GM23338 (cell line): ENCODE measurements at regions not wholly inside any gene's neighbourhood (a gene's known extent, or its start where the extent isn't known, plus 50 kb on each side); places are given as distances from the start of the nearest gene placed in this dataset.

Experiments
- CREB1 ChIP-seq: fragments of 250-450 bp; sonication (Bioruptor Pico); IDR thresholded peaks from 2 replicates; pipeline ENCODE4 v1.5.0; 2020; ENCODE audit warnings: low read depth, mild to moderate bottlenecking, moderate library complexity
- EZH2 ChIP-seq: fragments of 200-600 bp; sonication (generic); IDR thresholded peaks from one replicate; pipeline ENCODE4 v1.8.0; 2017; ENCODE audit warnings: antibody characterized with exemption, mild to moderate bottlenecking, low read depth; ENCODE audit not compliant: unreplicated experiment
- EZH2phosphoT487 ChIP-seq: fragments of 200-600 bp; sonication (generic); IDR thresholded peaks from one replicate; pipeline ENCODE4 v1.8.1; 2018; ENCODE audit warnings: antibody characterized with exemption; ENCODE audit not compliant: unreplicated experiment
- JUNB ChIP-seq: IDR thresholded peaks from one replicate; pipeline ENCODE4 v1.6.1; 2016; ENCODE audit warnings: antibody characterized with exemption; ENCODE audit not compliant: unreplicated experiment
- POLR2AphosphoS5 ChIP-seq: IDR thresholded peaks from 2 replicates; pipeline ENCODE4 v1.6.1; 2016; ENCODE audit warnings: antibody characterized with exemption, low read depth
- STAT1 ChIP-seq: IDR thresholded peaks from one replicate; pipeline ENCODE4 v1.6.1; 2016; ENCODE audit warnings: antibody characterized with exemption; ENCODE audit not compliant: unreplicated experiment
- ZNF114 ChIP-seq: fragments of 250-450 bp; sonication (Bioruptor Pico); IDR thresholded peaks from 2 replicates; pipeline ENCODE4 v1.5.0; 2020; ENCODE audit warnings: mild to moderate bottlenecking, moderate library complexity
- ZNF331 ChIP-seq: fragments of 250-450 bp; sonication (Bioruptor Pico); IDR thresholded peaks from 2 replicates; pipeline ENCODE4 v1.5.0; 2020; ENCODE audit warnings: low read depth, mild to moderate bottlenecking, moderate library complexity
- TF ChIP-seq, protein P1 (sequence below), 2 experiments: fragments of 200-600 bp in 1 of 2; sonication (generic) in 1 of 2; conservative IDR thresholded peaks; 2 replicates each; pipeline versions ENCODE4 v1.5.1 to v1.6.1; 2016 to 2017; ENCODE audit warnings: antibody characterized with exemption in 2 of 2, low read depth in 2 of 2, mild to moderate bottlenecking in 2 of 2, moderate library complexity in 1 of 2
- TF ChIP-seq, protein P2 (sequence below): IDR thresholded peaks from one replicate; pipeline ENCODE4 v1.6.1; 2018; ENCODE audit warnings: antibody characterized with exemption; ENCODE audit not compliant: unreplicated experiment
- TF ChIP-seq, protein P3 (sequence below): IDR thresholded peaks from 2 replicates; pipeline ENCODE4 v1.6.1; 2016; ENCODE audit warnings: antibody characterized with exemption
- TF ChIP-seq, protein P4 (sequence below): fragments of 250-450 bp; sonication (Bioruptor Pico); IDR thresholded peaks from 2 replicates; pipeline ENCODE4 v1.5.0; 2020; ENCODE audit warnings: mild to moderate bottlenecking, moderate library complexity

DNA sequence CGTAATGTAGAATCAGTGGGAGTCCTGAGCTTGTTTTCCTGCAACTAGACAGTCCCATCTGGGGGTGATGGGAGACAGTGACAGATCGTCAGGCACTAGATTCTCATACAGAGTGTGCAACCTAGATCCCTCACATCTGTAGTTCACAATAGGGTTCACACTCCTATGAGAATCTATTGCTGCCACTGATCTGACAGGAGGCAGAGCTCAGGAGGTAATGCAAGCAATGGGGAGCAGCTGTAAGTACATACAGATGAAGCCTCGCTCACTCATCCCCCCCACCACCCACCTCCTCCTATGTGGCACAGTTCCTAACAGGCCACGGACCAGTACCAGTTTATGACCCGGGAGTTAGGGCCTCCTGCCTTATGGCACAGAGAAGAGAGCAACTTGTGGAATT, 116.2 kb upstream of the PIK3R1 start:
- no peak for TF ChIP-seq POLR2AphosphoS5
- no peak for TF ChIP-seq EZH2
- TF ChIP-seq, protein P1, sequence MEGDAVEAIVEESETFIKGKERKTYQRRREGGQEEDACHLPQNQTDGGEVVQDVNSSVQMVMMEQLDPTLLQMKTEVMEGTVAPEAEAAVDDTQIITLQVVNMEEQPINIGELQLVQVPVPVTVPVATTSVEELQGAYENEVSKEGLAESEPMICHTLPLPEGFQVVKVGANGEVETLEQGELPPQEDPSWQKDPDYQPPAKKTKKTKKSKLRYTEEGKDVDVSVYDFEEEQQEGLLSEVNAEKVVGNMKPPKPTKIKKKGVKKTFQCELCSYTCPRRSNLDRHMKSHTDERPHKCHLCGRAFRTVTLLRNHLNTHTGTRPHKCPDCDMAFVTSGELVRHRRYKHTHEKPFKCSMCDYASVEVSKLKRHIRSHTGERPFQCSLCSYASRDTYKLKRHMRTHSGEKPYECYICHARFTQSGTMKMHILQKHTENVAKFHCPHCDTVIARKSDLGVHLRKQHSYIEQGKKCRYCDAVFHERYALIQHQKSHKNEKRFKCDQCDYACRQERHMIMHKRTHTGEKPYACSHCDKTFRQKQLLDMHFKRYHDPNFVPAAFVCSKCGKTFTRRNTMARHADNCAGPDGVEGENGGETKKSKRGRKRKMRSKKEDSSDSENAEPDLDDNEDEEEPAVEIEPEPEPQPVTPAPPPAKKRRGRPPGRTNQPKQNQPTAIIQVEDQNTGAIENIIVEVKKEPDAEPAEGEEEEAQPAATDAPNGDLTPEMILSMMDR (conservative IDR thresholded peaks at IDR 0.05; ENCODE audit: low read depth in 2 of 2), result no peak
- TF ChIP-seq, protein P2, sequence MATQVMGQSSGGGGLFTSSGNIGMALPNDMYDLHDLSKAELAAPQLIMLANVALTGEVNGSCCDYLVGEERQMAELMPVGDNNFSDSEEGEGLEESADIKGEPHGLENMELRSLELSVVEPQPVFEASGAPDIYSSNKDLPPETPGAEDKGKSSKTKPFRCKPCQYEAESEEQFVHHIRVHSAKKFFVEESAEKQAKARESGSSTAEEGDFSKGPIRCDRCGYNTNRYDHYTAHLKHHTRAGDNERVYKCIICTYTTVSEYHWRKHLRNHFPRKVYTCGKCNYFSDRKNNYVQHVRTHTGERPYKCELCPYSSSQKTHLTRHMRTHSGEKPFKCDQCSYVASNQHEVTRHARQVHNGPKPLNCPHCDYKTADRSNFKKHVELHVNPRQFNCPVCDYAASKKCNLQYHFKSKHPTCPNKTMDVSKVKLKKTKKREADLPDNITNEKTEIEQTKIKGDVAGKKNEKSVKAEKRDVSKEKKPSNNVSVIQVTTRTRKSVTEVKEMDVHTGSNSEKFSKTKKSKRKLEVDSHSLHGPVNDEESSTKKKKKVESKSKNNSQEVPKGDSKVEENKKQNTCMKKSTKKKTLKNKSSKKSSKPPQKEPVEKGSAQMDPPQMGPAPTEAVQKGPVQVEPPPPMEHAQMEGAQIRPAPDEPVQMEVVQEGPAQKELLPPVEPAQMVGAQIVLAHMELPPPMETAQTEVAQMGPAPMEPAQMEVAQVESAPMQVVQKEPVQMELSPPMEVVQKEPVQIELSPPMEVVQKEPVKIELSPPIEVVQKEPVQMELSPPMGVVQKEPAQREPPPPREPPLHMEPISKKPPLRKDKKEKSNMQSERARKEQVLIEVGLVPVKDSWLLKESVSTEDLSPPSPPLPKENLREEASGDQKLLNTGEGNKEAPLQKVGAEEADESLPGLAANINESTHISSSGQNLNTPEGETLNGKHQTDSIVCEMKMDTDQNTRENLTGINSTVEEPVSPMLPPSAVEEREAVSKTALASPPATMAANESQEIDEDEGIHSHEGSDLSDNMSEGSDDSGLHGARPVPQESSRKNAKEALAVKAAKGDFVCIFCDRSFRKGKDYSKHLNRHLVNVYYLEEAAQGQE, result no peak
- no peak for TF ChIP-seq EZH2phosphoT487
- TF ChIP-seq, protein P3, sequence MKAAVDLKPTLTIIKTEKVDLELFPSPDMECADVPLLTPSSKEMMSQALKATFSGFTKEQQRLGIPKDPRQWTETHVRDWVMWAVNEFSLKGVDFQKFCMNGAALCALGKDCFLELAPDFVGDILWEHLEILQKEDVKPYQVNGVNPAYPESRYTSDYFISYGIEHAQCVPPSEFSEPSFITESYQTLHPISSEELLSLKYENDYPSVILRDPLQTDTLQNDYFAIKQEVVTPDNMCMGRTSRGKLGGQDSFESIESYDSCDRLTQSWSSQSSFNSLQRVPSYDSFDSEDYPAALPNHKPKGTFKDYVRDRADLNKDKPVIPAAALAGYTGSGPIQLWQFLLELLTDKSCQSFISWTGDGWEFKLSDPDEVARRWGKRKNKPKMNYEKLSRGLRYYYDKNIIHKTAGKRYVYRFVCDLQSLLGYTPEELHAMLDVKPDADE, result no peak
- TF ChIP-seq CREB1, result no peak
- no peak for TF ChIP-seq JUNB
- TF ChIP-seq ZNF331, result no peak
- TF ChIP-seq ZNF114 (CRISPR knock-in tag), result no peak
- TF ChIP-seq, protein P4, sequence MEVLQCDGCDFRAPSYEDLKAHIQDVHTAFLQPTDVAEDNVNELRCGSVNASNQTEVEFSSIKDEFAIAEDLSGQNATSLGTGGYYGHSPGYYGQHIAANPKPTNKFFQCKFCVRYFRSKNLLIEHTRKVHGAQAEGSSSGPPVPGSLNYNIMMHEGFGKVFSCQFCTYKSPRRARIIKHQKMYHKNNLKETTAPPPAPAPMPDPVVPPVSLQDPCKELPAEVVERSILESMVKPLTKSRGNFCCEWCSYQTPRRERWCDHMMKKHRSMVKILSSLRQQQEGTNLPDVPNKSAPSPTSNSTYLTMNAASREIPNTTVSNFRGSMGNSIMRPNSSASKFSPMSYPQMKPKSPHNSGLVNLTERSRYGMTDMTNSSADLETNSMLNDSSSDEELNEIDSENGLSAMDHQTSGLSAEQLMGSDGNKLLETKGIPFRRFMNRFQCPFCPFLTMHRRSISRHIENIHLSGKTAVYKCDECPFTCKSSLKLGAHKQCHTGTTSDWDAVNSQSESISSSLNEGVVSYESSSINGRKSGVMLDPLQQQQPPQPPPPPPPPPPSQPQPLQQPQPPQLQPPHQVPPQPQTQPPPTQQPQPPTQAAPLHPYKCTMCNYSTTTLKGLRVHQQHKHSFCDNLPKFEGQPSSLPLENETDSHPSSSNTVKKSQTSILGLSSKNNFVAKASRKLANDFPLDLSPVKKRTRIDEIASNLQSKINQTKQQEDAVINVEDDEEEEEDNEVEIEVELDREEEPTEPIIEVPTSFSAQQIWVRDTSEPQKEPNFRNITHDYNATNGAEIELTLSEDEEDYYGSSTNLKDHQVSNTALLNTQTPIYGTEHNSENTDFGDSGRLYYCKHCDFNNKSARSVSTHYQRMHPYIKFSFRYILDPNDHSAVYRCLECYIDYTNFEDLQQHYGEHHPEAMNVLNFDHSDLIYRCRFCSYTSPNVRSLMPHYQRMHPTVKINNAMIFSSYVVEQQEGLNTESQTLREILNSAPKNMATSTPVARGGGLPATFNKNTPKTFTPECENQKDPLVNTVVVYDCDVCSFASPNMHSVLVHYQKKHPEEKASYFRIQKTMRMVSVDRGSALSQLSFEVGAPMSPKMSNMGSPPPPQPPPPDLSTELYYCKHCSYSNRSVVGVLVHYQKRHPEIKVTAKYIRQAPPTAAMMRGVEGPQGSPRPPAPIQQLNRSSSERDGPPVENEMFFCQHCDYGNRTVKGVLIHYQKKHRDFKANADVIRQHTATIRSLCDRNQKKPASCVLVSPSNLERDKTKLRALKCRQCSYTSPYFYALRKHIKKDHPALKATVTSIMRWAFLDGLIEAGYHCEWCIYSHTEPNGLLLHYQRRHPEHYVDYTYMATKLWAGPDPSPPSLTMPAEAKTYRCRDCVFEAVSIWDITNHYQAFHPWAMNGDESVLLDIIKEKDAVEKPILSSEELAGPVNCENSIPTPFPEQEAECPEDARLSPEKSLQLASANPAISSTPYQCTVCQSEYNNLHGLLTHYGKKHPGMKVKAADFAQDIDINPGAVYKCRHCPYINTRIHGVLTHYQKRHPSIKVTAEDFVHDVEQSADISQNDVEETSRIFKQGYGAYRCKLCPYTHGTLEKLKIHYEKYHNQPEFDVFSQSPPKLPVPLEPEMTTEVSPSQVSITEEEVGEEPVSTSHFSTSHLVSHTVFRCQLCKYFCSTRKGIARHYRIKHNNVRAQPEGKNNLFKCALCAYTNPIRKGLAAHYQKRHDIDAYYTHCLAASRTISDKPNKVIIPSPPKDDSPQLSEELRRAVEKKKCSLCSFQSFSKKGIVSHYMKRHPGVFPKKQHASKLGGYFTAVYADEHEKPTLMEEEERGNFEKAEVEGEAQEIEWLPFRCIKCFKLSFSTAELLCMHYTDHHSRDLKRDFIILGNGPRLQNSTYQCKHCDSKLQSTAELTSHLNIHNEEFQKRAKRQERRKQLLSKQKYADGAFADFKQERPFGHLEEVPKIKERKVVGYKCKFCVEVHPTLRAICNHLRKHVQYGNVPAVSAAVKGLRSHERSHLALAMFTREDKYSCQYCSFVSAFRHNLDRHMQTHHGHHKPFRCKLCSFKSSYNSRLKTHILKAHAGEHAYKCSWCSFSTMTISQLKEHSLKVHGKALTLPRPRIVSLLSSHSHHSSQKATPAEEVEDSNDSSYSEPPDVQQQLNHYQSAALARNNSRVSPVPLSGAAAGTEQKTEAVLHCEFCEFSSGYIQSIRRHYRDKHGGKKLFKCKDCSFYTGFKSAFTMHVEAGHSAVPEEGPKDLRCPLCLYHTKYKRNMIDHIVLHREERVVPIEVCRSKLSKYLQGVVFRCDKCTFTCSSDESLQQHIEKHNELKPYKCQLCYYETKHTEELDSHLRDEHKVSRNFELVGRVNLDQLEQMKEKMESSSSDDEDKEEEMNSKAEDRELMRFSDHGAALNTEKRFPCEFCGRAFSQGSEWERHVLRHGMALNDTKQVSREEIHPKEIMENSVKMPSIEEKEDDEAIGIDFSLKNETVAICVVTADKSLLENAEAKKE, result no peak
- TF ChIP-seq STAT1, result no peak
